Fibroblast of lung (primary cell): ENCODE measurements at regions not wholly inside any gene's neighbourhood (a gene's known extent, or its start where the extent isn't known, plus 50 kb on each side); places are given as distances from the start of the nearest gene placed in this dataset.

Source experiments
- EZH2 ChIP-seq: IDR thresholded peaks from 2 replicates; pipeline ENCODE4 v1.5.1; 2012; ENCODE audit warnings: low read length, control low read depth, mild to moderate bottlenecking; ENCODE audit errors: missing control alignments
- TF ChIP-seq, protein P1 (sequence below), 2 donors: IDR thresholded peaks in 1 of 2; conservative IDR thresholded peaks in 1 of 2; 1 replicate in 1 of 2; 2 replicates in 1 of 2; pipeline ENCODE4 v1.5.1; 2011 to 2012; ENCODE audit warnings: low read length in 2 of 2, control low read depth in 1 of 2, inconsistent platforms in 1 of 2, low read depth in 1 of 2, mild to moderate bottlenecking in 1 of 2

- TF ChIP-seq, protein P1, sequence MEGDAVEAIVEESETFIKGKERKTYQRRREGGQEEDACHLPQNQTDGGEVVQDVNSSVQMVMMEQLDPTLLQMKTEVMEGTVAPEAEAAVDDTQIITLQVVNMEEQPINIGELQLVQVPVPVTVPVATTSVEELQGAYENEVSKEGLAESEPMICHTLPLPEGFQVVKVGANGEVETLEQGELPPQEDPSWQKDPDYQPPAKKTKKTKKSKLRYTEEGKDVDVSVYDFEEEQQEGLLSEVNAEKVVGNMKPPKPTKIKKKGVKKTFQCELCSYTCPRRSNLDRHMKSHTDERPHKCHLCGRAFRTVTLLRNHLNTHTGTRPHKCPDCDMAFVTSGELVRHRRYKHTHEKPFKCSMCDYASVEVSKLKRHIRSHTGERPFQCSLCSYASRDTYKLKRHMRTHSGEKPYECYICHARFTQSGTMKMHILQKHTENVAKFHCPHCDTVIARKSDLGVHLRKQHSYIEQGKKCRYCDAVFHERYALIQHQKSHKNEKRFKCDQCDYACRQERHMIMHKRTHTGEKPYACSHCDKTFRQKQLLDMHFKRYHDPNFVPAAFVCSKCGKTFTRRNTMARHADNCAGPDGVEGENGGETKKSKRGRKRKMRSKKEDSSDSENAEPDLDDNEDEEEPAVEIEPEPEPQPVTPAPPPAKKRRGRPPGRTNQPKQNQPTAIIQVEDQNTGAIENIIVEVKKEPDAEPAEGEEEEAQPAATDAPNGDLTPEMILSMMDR (conservative IDR thresholded peaks at IDR 0.05 in 1 of 2, IDR thresholded peaks at IDR 0.05 in 1 of 2; ENCODE audit: low read depth in 1 of 2, low read length in 2 of 2) = no peak
- TF ChIP-seq EZH2 = no peak
Measured at GRCh38 chr6:167237438-167238145, 53.5 kb upstream of the UNC93A start.
